HL-60 (cell line): ENCODE measurements at regions not wholly inside any gene's neighbourhood (a gene's known extent, or its start where the extent isn't known, plus 50 kb on each side); places are given as distances from the start of the nearest gene placed in this dataset.

Experiments
- DNase-seq, 2 experiments: peaks; one replicate each; pipeline ENCODE4 v3.0.0-alpha.2; 2010 to 2020; ENCODE audit warnings: low read depth in 1 of 2, low spot score in 1 of 2
- H3K27ac ChIP-seq: fragments of 250-450 bp; sonication (Bioruptor Pico); replicated peaks from 2 replicates; pipeline ENCODE4 v1.5.1; 2020; ENCODE audit warnings: mild to moderate bottlenecking, moderate library complexity
- H3K27me3 ChIP-seq: fragments of 250-450 bp; sonication (Bioruptor Pico); 2 replicates; pipeline ENCODE4 v1.5.1; 2021; ENCODE audit warnings: mild to moderate bottlenecking, moderate library complexity; ENCODE audit not compliant: insufficient read depth, poor library complexity, severe bottlenecking
- H3K4me3 ChIP-seq: replicated peaks from 2 replicates; pipeline ENCODE4 v1.5.1; 2011; ENCODE audit warnings: mild to moderate bottlenecking, control low read depth, low read length; ENCODE audit not compliant: insufficient read depth
- GABPA ChIP-seq: IDR thresholded peaks from 2 replicates; pipeline ENCODE4 v1.6.1; 2012; ENCODE audit warnings: low read depth
- POLR2AphosphoS5 ChIP-seq: IDR thresholded peaks from 2 replicates; pipeline ENCODE4 v1.6.1; 2012; ENCODE audit warnings: low read depth
- REST ChIP-seq: IDR thresholded peaks from 2 replicates; pipeline ENCODE4 v1.6.1; 2012; ENCODE audit warnings: low read depth; ENCODE audit not compliant: insufficient replicate concordance
- SPI1 ChIP-seq: IDR thresholded peaks from 2 replicates; pipeline ENCODE4 v1.6.1; 2012; ENCODE audit warnings: low read depth, mild to moderate bottlenecking, borderline replicate concordance
- TF ChIP-seq, protein P1 (sequence below): IDR thresholded peaks from one replicate; pipeline ENCODE4 v1.5.1; 2011; ENCODE audit warnings: low read length, control low read depth, inconsistent platforms; ENCODE audit not compliant: insufficient read depth

DNA sequence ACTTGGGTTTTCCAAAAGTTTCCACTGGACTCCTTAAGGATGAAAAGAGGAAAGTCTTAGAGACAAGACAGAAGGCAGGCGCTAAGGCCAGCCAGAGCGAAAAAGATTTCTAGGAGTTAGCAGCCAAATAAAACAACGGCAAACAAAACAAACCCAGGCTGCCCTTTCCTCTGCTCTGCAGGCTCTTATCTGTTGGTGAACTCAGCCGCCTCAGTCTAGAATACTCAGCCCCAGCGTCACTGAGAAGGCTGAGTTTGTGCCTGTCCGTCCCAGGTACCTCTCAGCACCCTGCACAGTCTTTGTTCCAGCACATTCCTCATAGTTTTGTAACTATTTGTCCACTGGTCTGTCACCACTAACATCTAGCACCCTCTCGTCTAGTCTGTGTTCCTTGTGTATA lies 75.6 kb upstream of the FAM9C start:
- no peaks in the 10 kb centered on the region for H3K27me3 ChIP-seq
- TF ChIP-seq REST, result no peak
- TF ChIP-seq GABPA, result no peak
- TF ChIP-seq SPI1, result no peak
- TF ChIP-seq, protein P1, sequence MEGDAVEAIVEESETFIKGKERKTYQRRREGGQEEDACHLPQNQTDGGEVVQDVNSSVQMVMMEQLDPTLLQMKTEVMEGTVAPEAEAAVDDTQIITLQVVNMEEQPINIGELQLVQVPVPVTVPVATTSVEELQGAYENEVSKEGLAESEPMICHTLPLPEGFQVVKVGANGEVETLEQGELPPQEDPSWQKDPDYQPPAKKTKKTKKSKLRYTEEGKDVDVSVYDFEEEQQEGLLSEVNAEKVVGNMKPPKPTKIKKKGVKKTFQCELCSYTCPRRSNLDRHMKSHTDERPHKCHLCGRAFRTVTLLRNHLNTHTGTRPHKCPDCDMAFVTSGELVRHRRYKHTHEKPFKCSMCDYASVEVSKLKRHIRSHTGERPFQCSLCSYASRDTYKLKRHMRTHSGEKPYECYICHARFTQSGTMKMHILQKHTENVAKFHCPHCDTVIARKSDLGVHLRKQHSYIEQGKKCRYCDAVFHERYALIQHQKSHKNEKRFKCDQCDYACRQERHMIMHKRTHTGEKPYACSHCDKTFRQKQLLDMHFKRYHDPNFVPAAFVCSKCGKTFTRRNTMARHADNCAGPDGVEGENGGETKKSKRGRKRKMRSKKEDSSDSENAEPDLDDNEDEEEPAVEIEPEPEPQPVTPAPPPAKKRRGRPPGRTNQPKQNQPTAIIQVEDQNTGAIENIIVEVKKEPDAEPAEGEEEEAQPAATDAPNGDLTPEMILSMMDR, result no peak
- no peak for TF ChIP-seq POLR2AphosphoS5
- no peak overlapping the region for H3K27ac ChIP-seq
- no peak for DNase-seq
- H3K4me3 ChIP-seq, result no peak overlapping the region

DNA sequence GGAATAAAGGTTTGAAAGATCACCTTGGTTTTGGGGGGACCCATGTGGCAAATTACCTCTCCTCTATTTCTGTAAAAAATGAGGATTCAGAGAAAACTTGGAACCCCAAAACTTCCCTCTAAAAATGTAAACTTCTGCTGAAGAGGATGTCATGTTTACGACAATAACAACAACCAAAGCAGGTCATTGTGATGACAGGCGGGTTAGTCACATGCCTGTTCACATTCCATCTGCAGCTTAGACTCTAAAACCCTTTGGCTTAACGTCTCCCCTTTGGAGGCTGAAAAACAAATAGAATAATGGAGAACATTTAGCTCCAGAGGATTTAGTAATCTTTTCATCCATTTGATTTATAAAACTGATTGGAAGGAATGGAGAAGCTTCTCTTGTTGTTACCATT lies 75.0 kb upstream of the FAM9C start:
- Histone ChIP-seq H3K27me3 (no peaks in the 10 kb centered on the region), H3K4me3 (no peak overlapping the region), H3K27ac (no peak overlapping the region)
- TF ChIP-seq, protein P1, result no peak
- TF ChIP-seq POLR2AphosphoS5, result no peak
- TF ChIP-seq GABPA, result no peak
- TF ChIP-seq REST, result no peak
- no peak for TF ChIP-seq SPI1
- no peak for DNase-seq

- H3K27me3 ChIP-seq, result no peaks in the 10 kb centered on the region
Measured at GRCh38 chrX:13115146-13115855, 70.9 kb upstream of the FAM9C start.

More at GRCh38 chrX:13115146-13115855, 70.9 kb upstream of the FAM9C start:
- no peak for DNase-seq
- no peak for TF ChIP-seq REST
- Histone ChIP-seq H3K4me3 (no peak overlapping the region), H3K27ac (no peak overlapping the region)
